PFSK-1 (cell line): ENCODE measurements at regions not wholly inside any gene's neighbourhood (a gene's known extent, or its start where the extent isn't known, plus 50 kb on each side); places are given as distances from the start of the nearest gene placed in this dataset.

ENCODE experiments used
- POLR2AphosphoS5 ChIP-seq: IDR thresholded peaks from 2 replicates; pipeline ENCODE4 v1.6.1; 2012; ENCODE audit warnings: low read depth, mild to moderate bottlenecking, control low read depth, low read length, moderate library complexity
- TF ChIP-seq, protein P1 (sequence below), 2 experiments: IDR thresholded peaks; 2 replicates each; pipeline versions ENCODE4 v1.6.1 to v1.8.0; 2011 to 2012; ENCODE audit warnings: low read depth in 2 of 2, low read length in 2 of 2, control low read depth in 1 of 2, inconsistent platforms in 1 of 2, mild to moderate bottlenecking in 1 of 2, moderate library complexity in 1 of 2; ENCODE audit not compliant: insufficient read depth in 1 of 2

DNA sequence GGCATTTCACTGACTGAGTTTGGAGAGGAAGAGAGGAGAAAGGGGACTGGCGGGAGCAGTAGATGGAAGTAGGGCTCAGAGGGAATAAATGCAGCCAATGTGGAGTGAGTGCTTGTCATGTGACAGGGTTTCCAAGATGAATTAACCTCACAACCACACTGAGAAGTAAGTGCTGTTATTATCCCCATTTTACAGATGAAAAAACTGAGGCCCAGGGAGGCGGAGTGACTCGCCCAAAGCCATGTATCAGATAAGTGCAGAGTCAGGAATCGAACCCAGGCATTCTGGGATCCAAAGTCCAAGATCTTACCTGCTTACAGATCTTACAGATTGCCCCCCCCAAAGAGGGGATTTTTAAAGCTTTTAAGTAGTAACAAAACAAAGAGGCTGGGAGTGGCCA is 207.2 kb downstream of the SHQ1 start:
- TF ChIP-seq, protein P1, sequence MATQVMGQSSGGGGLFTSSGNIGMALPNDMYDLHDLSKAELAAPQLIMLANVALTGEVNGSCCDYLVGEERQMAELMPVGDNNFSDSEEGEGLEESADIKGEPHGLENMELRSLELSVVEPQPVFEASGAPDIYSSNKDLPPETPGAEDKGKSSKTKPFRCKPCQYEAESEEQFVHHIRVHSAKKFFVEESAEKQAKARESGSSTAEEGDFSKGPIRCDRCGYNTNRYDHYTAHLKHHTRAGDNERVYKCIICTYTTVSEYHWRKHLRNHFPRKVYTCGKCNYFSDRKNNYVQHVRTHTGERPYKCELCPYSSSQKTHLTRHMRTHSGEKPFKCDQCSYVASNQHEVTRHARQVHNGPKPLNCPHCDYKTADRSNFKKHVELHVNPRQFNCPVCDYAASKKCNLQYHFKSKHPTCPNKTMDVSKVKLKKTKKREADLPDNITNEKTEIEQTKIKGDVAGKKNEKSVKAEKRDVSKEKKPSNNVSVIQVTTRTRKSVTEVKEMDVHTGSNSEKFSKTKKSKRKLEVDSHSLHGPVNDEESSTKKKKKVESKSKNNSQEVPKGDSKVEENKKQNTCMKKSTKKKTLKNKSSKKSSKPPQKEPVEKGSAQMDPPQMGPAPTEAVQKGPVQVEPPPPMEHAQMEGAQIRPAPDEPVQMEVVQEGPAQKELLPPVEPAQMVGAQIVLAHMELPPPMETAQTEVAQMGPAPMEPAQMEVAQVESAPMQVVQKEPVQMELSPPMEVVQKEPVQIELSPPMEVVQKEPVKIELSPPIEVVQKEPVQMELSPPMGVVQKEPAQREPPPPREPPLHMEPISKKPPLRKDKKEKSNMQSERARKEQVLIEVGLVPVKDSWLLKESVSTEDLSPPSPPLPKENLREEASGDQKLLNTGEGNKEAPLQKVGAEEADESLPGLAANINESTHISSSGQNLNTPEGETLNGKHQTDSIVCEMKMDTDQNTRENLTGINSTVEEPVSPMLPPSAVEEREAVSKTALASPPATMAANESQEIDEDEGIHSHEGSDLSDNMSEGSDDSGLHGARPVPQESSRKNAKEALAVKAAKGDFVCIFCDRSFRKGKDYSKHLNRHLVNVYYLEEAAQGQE (IDR thresholded peaks at IDR 0.05; ENCODE audit: insufficient read depth in 1 of 2, low read depth in 2 of 2, low read length in 2 of 2) = no peak
- TF ChIP-seq POLR2AphosphoS5 = no peak
